Uterus (tissue), 3 donors: ENCODE measurements at regions not wholly inside any gene's neighbourhood (a gene's known extent, or its start where the extent isn't known, plus 50 kb on each side); places are given as distances from the start of the nearest gene placed in this dataset.

Experiments used
- DNase-seq, 2 donors: peaks; one replicate each; pipeline ENCODE4 v3.0.0-alpha.2; 2019 to 2020
- H3K27ac ChIP-seq, 2 donors: fragments of 200-600 bp; sonication (generic); 1 replicate in 1 of 2; 2 replicates in 1 of 2; pipeline ENCODE4 v1.5.1; 2016 to 2018
- H3K27me3 ChIP-seq, 2 donors: fragments of 200-600 bp; sonication (generic); one replicate each; pipeline ENCODE4 v1.5.1; 2018 to 2019; ENCODE audit warnings: control low read depth in 1 of 2
- H3K36me3 ChIP-seq, 2 donors: fragments of 200-600 bp; sonication (generic); one replicate each; pipeline ENCODE4 v1.5.1; 2019; ENCODE audit warnings: control low read depth in 1 of 2
- H3K4me1 ChIP-seq, 2 donors: fragments of 200-600 bp; sonication (generic); one replicate each; pipeline ENCODE4 v1.5.1; 2018 to 2019; ENCODE audit warnings: control low read depth in 1 of 2
- H3K4me3 ChIP-seq, 2 donors: fragments of 200-600 bp; sonication (generic); 1 replicate in 1 of 2; 2 replicates in 1 of 2; pipeline ENCODE4 v1.5.1; 2018 to 2019; ENCODE audit warnings: mild to moderate bottlenecking in 1 of 2
- H3K9me3 ChIP-seq, 2 donors: fragments of 200-600 bp; sonication (generic); one replicate each; pipeline ENCODE4 v1.5.1; 2019; ENCODE audit warnings: control low read depth in 1 of 2
- POLR2A ChIP-seq, 2 donors: fragments of 450-650 bp; IDR thresholded peaks; one replicate each; pipeline ENCODE4 v1.6.1; 2016; ENCODE audit warnings: antibody characterized with exemption in 2 of 2, mild to moderate bottlenecking in 1 of 2, moderate library complexity in 1 of 2
- intact Hi-C: fragments of 100-400 bp; cut with DNase I; formaldehyde crosslinking; loops from one replicate; pipeline ENCODE4 v1.15.1; 2023; ENCODE audit warnings: low total_unique reads
- TF ChIP-seq, protein P1 (sequence below), 4 experiments: fragments of 200-600 bp in 2 of 4; fragments of 450-650 bp in 2 of 4; sonication (generic) in 2 of 4; IDR thresholded peaks; one replicate each; pipeline ENCODE4 v1.5.1; 2016 to 2019; ENCODE audit warnings: antibody characterized with exemption in 4 of 4, mild to moderate bottlenecking in 2 of 4, moderate library complexity in 1 of 4
- donor health status: DM: yes; HTN: yes; CAD: no.

DNA sequence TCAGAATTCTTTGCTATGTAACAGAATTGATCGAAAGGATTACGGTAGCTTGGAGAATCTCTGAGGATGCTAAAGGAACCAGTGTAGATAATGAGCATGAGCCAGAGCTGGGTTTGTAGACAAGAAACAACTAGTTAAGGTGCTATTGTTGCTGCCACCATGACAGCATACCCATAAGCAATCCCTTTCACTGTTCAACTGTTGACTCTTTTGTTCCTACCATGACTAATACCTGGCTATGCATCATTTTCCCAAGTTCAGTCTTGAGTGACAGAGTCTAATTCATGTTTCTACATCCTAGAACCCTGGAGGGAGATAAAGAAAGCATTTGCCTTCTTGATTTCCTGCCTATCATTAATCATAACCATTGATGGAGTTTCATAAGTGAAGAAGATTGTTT lies 600.3 kb downstream of the OTOL1 start:
- no peak for DNase-seq
- no peak overlapping the region for H3K27ac ChIP-seq
- no peak overlapping the region for H3K4me3 ChIP-seq
- intact Hi-C loops: no loop called here
- H3K4me1 ChIP-seq: no peaks in the 10 kb centered on the region
- no peaks in the 10 kb centered on the region for H3K9me3 ChIP-seq
- H3K27me3 ChIP-seq: no peaks in the 10 kb centered on the region
- TF ChIP-seq POLR2A (IDR thresholded peaks at IDR 0.05): no peak
- TF ChIP-seq, protein P1, sequence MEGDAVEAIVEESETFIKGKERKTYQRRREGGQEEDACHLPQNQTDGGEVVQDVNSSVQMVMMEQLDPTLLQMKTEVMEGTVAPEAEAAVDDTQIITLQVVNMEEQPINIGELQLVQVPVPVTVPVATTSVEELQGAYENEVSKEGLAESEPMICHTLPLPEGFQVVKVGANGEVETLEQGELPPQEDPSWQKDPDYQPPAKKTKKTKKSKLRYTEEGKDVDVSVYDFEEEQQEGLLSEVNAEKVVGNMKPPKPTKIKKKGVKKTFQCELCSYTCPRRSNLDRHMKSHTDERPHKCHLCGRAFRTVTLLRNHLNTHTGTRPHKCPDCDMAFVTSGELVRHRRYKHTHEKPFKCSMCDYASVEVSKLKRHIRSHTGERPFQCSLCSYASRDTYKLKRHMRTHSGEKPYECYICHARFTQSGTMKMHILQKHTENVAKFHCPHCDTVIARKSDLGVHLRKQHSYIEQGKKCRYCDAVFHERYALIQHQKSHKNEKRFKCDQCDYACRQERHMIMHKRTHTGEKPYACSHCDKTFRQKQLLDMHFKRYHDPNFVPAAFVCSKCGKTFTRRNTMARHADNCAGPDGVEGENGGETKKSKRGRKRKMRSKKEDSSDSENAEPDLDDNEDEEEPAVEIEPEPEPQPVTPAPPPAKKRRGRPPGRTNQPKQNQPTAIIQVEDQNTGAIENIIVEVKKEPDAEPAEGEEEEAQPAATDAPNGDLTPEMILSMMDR (IDR thresholded peaks at IDR 0.05): no peak
- H3K36me3 ChIP-seq: no peaks in the 10 kb centered on the region

DNA sequence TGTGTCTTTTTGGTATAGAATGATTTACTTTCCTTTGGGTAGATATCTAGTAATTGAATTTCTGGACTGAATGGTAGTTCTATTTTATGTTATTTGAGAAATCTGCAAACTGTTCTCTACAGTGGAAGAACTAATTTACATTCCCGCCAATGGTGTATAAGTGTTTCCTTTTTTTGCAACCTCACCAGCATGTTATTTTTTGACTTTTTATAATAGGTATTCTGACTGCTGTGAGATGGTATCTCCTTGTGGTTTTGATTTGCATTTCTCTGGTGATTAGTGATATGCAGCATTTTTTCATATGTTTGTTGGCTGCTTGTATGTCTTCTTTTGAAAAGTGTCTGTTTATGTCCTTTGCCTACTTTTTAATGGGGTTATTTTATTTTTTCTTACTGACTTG lies 607.2 kb downstream of the OTOL1 start:
- no peaks in the 10 kb centered on the region for H3K9me3 ChIP-seq
- H3K4me1 ChIP-seq: no peaks in the 10 kb centered on the region
- DNase-seq: no peak
- no peaks in the 10 kb centered on the region for H3K36me3 ChIP-seq
- H3K27me3 ChIP-seq: no peaks in the 10 kb centered on the region
- no peak for TF ChIP-seq POLR2A (IDR thresholded peaks at IDR 0.05)
- TF ChIP-seq, protein P1 (IDR thresholded peaks at IDR 0.05): no peak
- no peak overlapping the region for H3K27ac ChIP-seq
- no peak overlapping the region for H3K4me3 ChIP-seq
- intact Hi-C loops: no loop called here

DNA sequence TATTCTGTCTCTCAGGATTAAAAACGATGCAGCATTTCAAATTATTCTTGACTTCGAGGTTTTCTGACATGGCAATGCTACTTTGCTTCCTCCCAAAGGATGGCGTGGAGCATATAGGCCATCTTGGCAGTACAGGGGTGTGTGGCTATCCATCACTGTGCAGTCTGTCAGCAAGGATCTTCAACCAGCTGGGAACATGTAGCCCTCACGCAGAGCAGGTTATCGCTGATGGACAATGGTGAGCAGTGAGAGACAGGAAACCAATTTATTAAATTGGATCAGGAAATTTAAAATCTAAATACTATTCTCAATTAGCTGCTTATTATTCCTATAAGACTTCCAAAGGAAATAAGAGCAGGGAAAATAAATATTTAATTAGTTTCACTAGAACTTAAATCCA lies 615.3 kb downstream of the OTOL1 start:
- H3K36me3 ChIP-seq: no peaks in the 10 kb centered on the region
- intact Hi-C loops: no loop called here
- no peaks in the 10 kb centered on the region for H3K27me3 ChIP-seq
- H3K4me3 ChIP-seq: no peak overlapping the region
- no peak for DNase-seq
- no peaks in the 10 kb centered on the region for H3K9me3 ChIP-seq
- TF ChIP-seq POLR2A (IDR thresholded peaks at IDR 0.05): no peak
- TF ChIP-seq, protein P1 (IDR thresholded peaks at IDR 0.05): no peak
- H3K27ac ChIP-seq: no peak overlapping the region
- H3K4me1 ChIP-seq: no peaks in the 10 kb centered on the region

DNA sequence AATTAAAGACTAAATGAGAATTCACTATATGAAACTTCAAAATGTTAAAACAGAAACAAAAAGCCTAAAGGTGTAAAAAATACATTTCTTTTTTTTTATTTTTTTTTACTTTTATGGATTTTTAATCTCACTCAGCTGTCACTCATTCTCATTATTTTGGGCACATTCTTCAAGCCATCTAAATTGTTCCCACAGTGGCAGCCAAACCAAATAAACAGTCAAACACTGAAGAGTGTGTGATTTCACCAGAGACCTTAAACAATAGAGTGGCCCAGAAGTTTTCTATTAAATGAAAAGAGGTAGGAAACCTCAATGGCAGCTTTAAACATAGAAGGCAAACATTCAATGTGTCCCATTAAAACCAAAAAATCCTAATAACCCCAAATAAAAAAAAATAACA lies 616.1 kb downstream of the OTOL1 start:
- H3K36me3 ChIP-seq: no peaks in the 10 kb centered on the region

DNA sequence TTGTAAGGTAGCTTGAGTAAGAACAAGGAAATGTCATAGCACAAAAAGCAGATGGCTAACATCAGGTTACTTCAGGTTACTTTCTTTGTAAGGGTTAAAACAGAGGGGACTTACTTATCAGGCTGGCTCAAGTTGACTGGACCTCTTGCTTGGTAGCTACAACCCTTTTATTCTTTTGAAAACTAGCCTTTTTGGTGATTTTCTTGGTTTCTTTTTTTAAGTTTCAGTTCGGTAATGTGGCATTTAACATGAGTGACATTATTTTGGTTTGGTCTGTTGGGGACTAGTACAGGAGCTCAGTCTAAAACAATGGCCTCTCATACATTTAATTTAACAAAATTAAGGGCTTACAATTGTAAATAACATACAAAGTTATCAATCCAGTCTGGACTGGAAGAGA lies 621.4 kb downstream of the OTOL1 start:
- no peaks in the 10 kb centered on the region for H3K4me1 ChIP-seq
- TF ChIP-seq, protein P1 (IDR thresholded peaks at IDR 0.05): no peak
- no peak for TF ChIP-seq POLR2A (IDR thresholded peaks at IDR 0.05)
- H3K36me3 ChIP-seq: no peaks in the 10 kb centered on the region
- intact Hi-C loops: no loop called here
- H3K9me3 ChIP-seq: no peaks in the 10 kb centered on the region
- no peaks in the 10 kb centered on the region for H3K27me3 ChIP-seq
- H3K27ac ChIP-seq: no peak overlapping the region
- DNase-seq: no peak
- no peak overlapping the region for H3K4me3 ChIP-seq

More for the DNA sequence above, 616.1 kb downstream of the OTOL1 start:
- no peaks in the 10 kb centered on the region for H3K27me3 ChIP-seq
- intact Hi-C loops: no loop called here
- TF ChIP-seq, protein P1 (IDR thresholded peaks at IDR 0.05): no peak
- TF ChIP-seq POLR2A (IDR thresholded peaks at IDR 0.05): no peak
- no peak overlapping the region for H3K27ac ChIP-seq
- H3K9me3 ChIP-seq: no peaks in the 10 kb centered on the region
- no peak overlapping the region for H3K4me3 ChIP-seq
- H3K4me1 ChIP-seq: no peaks in the 10 kb centered on the region
- DNase-seq: no peak
